ENCODE measurements at regions not wholly inside any gene's neighbourhood (a gene's known extent, or its start where the extent isn't known, plus 50 kb on each side); places are given as distances from the start of the nearest gene placed in this dataset.

- Histone ChIP-seq H3K27ac (ENCODE audit: extremely low read length, insufficient read depth, low read length) (no peak overlapping the region), H3K4me3 (replicated peaks in 1 of 3; ENCODE audit: insufficient read depth in 1 of 3, low read depth in 2 of 3, low read length in 3 of 3) (no peak overlapping the region), H3K9ac (ENCODE audit: insufficient read depth, low read depth, low read length) (no peak overlapping the region), H2AFZ (ENCODE audit: low read length) (no peak overlapping the region), H3K27me3 (ENCODE audit: control insufficient read depth in 1 of 2, insufficient read depth in 2 of 2, low read length in 2 of 2) (no peaks in the 10 kb centered on the region), H3K4me1 (ENCODE audit: insufficient read depth, low read length) (no peaks in the 10 kb centered on the region), H3K79me2 (ENCODE audit: insufficient read depth, low read length) (no peaks in the 10 kb centered on the region), H4K20me1 (ENCODE audit: insufficient read depth, low read length) (no peaks in the 10 kb centered on the region), H3K9me3 (ENCODE audit: low read length) (peaks cover 6% of the 10 kb centered on the region), H3K4me2 (ENCODE audit: low read depth, low read length) (no peak overlapping the region), H3K36me3 (replicated peaks in 1 of 2; ENCODE audit: control insufficient read depth in 1 of 2, insufficient read depth in 2 of 2, low read length in 2 of 2) (no peaks in the 10 kb centered on the region)
- CTCF ChIA-PET (ENCODE audit: low intra/inter-chr PET ratio, low total read pairs), result no interaction called here
- WGBS (ENCODE audit: low lambda C conversion rate), result 2% methylated on average over 4 of the region's 4 CpGs
- POLR2A ChIA-PET, result no interaction called here
- intact Hi-C loops (cut with micrococcal nuclease; ENCODE audit: unreplicated experiment) (no loop called here), in situ Hi-C loops (cut with HindIII; ENCODE audit: extremely low pct_ligation_motif_present, low pct_unique_long_range_greater_than_20kb) (no loop called here)
- DNase-seq (ENCODE audit: low spot score), result no peak
- FAIRE-seq, result no peak
- no TSS peak for BruUV-seq (replicated peaks)
- ATAC-seq, result no peak
- TF ChIP-seq MTA1 (CRISPR knock-in tag; IDR thresholded peaks at IDR 0.05; ENCODE audit: borderline replicate concordance) (no peak), TFDP2 (CRISPR knock-in tag; IDR thresholded peaks at IDR 0.05) (no peak), HBP1 (CRISPR knock-in tag; IDR thresholded peaks at IDR 0.05; ENCODE audit: low read depth) (no peak), ZNF441 (CRISPR knock-in tag; IDR thresholded peaks at IDR 0.05; ENCODE audit: borderline replicate concordance) (no peak), MXD1 (CRISPR knock-in tag; IDR thresholded peaks at IDR 0.05) (no peak), GMEB2 (CRISPR knock-in tag; IDR thresholded peaks at IDR 0.05; ENCODE audit: low read depth) (no peak), TCF7L2 (IDR thresholded peaks at IDR 0.05; ENCODE audit: low read depth, low read length) (no peak), ATF2 (CRISPR knock-in tag; IDR thresholded peaks at IDR 0.05) (no peak), TCF7 (IDR thresholded peaks at IDR 0.05; ENCODE audit: low read depth) (no peak), SATB2 (CRISPR knock-in tag; IDR thresholded peaks at IDR 0.05) (no peak), ZNF709 (CRISPR knock-in tag; IDR thresholded peaks at IDR 0.05) (no peak), HNF1A (IDR thresholded peaks at IDR 0.05; ENCODE audit: low read depth) (no peak), HNF1A (CRISPR knock-in tag; IDR thresholded peaks at IDR 0.05; ENCODE audit: borderline replicate concordance) (no peak), NPAS2 (CRISPR knock-in tag; IDR thresholded peaks at IDR 0.05; ENCODE audit: borderline replicate concordance) (no peak), GABPB1 (CRISPR knock-in tag; IDR thresholded peaks at IDR 0.05) (no peak), ONECUT2 (CRISPR knock-in tag; IDR thresholded peaks at IDR 0.05) (no peak)
These were observed 126.2 kb downstream of the TRIB2 start for GRCh38 chr2:12842917-12843316.

Data from HepG2 (cell line).